DMS153 treated with DMSO at 0.1 percent for 48 hours (cell line): ENCODE measurements at regions not wholly inside any gene's neighbourhood (a gene's known extent, or its start where the extent isn't known, plus 50 kb on each side); places are given as distances from the start of the nearest gene placed in this dataset.
"Not testable (repeated sequence)": the region's sequence is repeated elsewhere in the genome, so short reads cannot be mapped to it uniquely, and the experiment has no call there.

Experiments used
- DNase-seq: peaks from one replicate; lab custom pipeline; 2025; ENCODE audit not compliant: unreplicated experiment; lab: John Stamatoyannopoulos, UW

- no peak for DNase-seq
Measured at GRCh38 chr6:134619077-134619476, 301.2 kb upstream of the SGK1 start.

GRCh38 chr6:134614606-134615485 is 296.9 kb upstream of the SGK1 start:
- DNase-seq: no peak

- not testable (repeated sequence) for DNase-seq
Measured at GRCh38 chr6:134612128-134612527, 294.2 kb upstream of the SGK1 start.

- DNase-seq: no peak
Measured at GRCh38 chr6:134610411-134610810, 292.5 kb upstream of the SGK1 start.

- DNase-seq: peak; percentile 21
Measured at GRCh38 chr6:134609716-134610261, 291.9 kb upstream of the SGK1 start.

GRCh38 chr6:134607411-134607810 is 289.5 kb upstream of the SGK1 start:
- no peak for DNase-seq

GRCh38 chr6:134605034-134605433 is 287.1 kb upstream of the SGK1 start:
- DNase-seq: no peak

- DNase-seq: no peak
Measured at GRCh38 chr6:134604014-134604676, 286.2 kb upstream of the SGK1 start.

GRCh38 chr6:134603561-134603960 is 285.6 kb upstream of the SGK1 start:
- DNase-seq: no peak

- DNase-seq: no peak
Measured at GRCh38 chr6:134602123-134602522, 284.2 kb upstream of the SGK1 start.

- DNase-seq: no peak
Measured at GRCh38 chr6:134600671-134601070, 282.8 kb upstream of the SGK1 start.

GRCh38 chr6:134599079-134599478 is 281.2 kb upstream of the SGK1 start:
- no peak for DNase-seq

- no peak for DNase-seq
Measured at GRCh38 chr6:134596191-134596590, 278.3 kb upstream of the SGK1 start.

GRCh38 chr6:134594881-134595280 is 277.0 kb upstream of the SGK1 start:
- no peak for DNase-seq

GRCh38 chr6:134593887-134594286 is 276.0 kb upstream of the SGK1 start:
- DNase-seq: no peak

GRCh38 chr6:134593442-134593841 is 275.5 kb upstream of the SGK1 start:
- no peak for DNase-seq

- no peak for DNase-seq
Measured at GRCh38 chr6:134593024-134593423, 275.1 kb upstream of the SGK1 start.

- no peak for DNase-seq
Measured at GRCh38 chr6:134590449-134590848, 272.5 kb upstream of the SGK1 start.

- no peak for DNase-seq
Measured at GRCh38 chr6:134590004-134590403, 272.1 kb upstream of the SGK1 start.

- no peak for DNase-seq
Measured at GRCh38 chr6:134589512-134589911, 271.6 kb upstream of the SGK1 start.

- no peak for DNase-seq
Measured at GRCh38 chr6:134588267-134588666, 270.4 kb upstream of the SGK1 start.

GRCh38 chr6:134585517-134585873 is 267.6 kb upstream of the SGK1 start:
- DNase-seq: peak; percentile 68
